SU-DHL-6 (cell line): ENCODE measurements at regions not wholly inside any gene's neighbourhood (a gene's known extent, or its start where the extent isn't known, plus 50 kb on each side); places are given as distances from the start of the nearest gene placed in this dataset.

Experiments used
- H2AFZ ChIP-seq: fragments of 200-600 bp; sonication (generic); 2 replicates; pipeline ENCODE4 v1.6.1; 2014; ENCODE audit warnings: low read depth, mild to moderate bottlenecking, moderate library complexity, mixed read lengths, antibody characterized with exemption, low read length; ENCODE audit not compliant: severe bottlenecking
- H3F3A ChIP-seq: fragments of 200-600 bp; shearing (Covaris generic); 2 replicates; pipeline ENCODE4 v1.6.0; 2016; ENCODE audit warnings: antibody characterized with exemption, mild to moderate bottlenecking; ENCODE audit not compliant: insufficient read depth
- H3K27ac ChIP-seq: fragments of 200-600 bp; sonication (generic); 2 replicates; pipeline ENCODE4 v1.5.1; 2016; ENCODE audit warnings: low read depth, mild to moderate bottlenecking, low read length, moderate library complexity, mixed read lengths
- H3K27me3 ChIP-seq: fragments of 200-600 bp; sonication (generic), shearing (Covaris generic); 2 replicates; pipeline ENCODE4 v1.6.0; 2014; ENCODE audit warnings: mild to moderate bottlenecking, low read length
- H3K36me3 ChIP-seq: fragments of 200-600 bp; sonication (generic); 2 replicates; pipeline ENCODE4 v1.6.1; 2014; ENCODE audit warnings: mild to moderate bottlenecking, low read length, mixed read lengths
- H3K4me2 ChIP-seq: fragments of 300-600, 200-600 bp; shearing (Covaris generic), sonication (generic); 2 replicates; pipeline ENCODE4 v1.6.0; 2014; ENCODE audit warnings: low read length, low read depth, mild to moderate bottlenecking; ENCODE audit not compliant: poor library complexity, severe bottlenecking
- H3K4me3 ChIP-seq: fragments of 200-600 bp; sonication (generic); 2 replicates; pipeline ENCODE4 v1.5.1; 2014; ENCODE audit warnings: antibody characterized with exemption, low read length, mild to moderate bottlenecking, mixed read lengths; ENCODE audit not compliant: insufficient read depth, poor library complexity, severe bottlenecking
- H3K79me2 ChIP-seq: fragments of 200-600 bp; sonication (generic); 2 replicates; pipeline ENCODE4 v1.6.1; 2014; ENCODE audit warnings: mild to moderate bottlenecking, low read length, moderate library complexity; ENCODE audit not compliant: insufficient read depth
- H3K9ac ChIP-seq: fragments of 200-600 bp; sonication (generic); 2 replicates; pipeline ENCODE4 v1.7.0; 2014; ENCODE audit warnings: mild to moderate bottlenecking, low read length
- H3K9me2 ChIP-seq: fragments of 200-600 bp; sonication (generic); replicated peaks from 2 replicates; pipeline ENCODE4 v1.6.1; 2014; ENCODE audit warnings: low read length; ENCODE audit not compliant: insufficient read depth
- H3K9me3 ChIP-seq: fragments of 200-600 bp; sonication (generic); 2 replicates; pipeline ENCODE4 v1.6.1; 2014; ENCODE audit warnings: low read length, mixed read lengths; ENCODE audit not compliant: insufficient read depth
- H4K20me1 ChIP-seq: fragments of 200-600 bp; sonication (generic); 2 replicates; pipeline ENCODE4 v1.6.1; 2014; ENCODE audit warnings: low read depth, mild to moderate bottlenecking, antibody characterized with exemption, low read length, moderate library complexity, mixed read lengths
- EZH2phosphoT487 ChIP-seq: fragments of 200-600 bp; sonication (generic), shearing (Covaris generic); conservative IDR thresholded peaks from 2 replicates; pipeline ENCODE4 v1.6.1; 2018; ENCODE audit warnings: mild to moderate bottlenecking, antibody characterized with exemption, low read length, moderate library complexity, mixed read lengths
- TF ChIP-seq, protein P1 (sequence below): fragments of 200-600 bp; sonication (generic); IDR thresholded peaks from one replicate; pipeline ENCODE4 v1.5.1; 2017; ENCODE audit warnings: antibody characterized with exemption, mild to moderate bottlenecking, low read length, moderate library complexity; ENCODE audit not compliant: insufficient read depth, poor library complexity, severe bottlenecking

DNA sequence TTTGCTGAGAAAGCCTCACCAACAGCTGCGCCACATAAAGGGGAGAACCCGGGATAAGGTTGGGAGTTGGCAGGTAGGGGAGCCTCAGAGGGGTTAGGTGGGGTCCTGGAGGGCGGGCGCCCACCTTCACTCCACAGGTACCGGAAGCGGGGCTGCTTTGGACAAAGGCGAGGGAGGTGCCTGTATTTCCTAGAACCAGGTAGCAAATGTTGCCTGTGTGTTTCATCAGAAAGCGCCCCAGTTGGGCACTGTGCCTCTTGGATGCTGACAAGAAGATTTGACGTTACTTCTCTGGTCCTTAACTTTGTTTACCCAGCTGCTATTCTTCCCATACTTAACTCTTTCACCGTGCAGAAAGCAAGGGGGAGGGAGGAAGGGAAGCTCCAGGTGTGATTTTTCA, 278.9 kb downstream of the ZNF536 start:
- Histone ChIP-seq H3K9me3 (no peaks in the 10 kb centered on the region), H3K4me3 (no peak overlapping the region), H3K36me3 (no peaks in the 10 kb centered on the region), H2AFZ (no peak overlapping the region), H3F3A (no peaks in the 10 kb centered on the region), H3K27me3 (no peaks in the 10 kb centered on the region), H3K4me2 (no peak overlapping the region), H3K27ac (no peak overlapping the region), H3K79me2 (no peaks in the 10 kb centered on the region), H3K9ac (no peak overlapping the region), H4K20me1 (no peaks in the 10 kb centered on the region), H3K9me2 (no peaks in the 10 kb centered on the region)
- TF ChIP-seq EZH2phosphoT487, result no peak
- TF ChIP-seq, protein P1, sequence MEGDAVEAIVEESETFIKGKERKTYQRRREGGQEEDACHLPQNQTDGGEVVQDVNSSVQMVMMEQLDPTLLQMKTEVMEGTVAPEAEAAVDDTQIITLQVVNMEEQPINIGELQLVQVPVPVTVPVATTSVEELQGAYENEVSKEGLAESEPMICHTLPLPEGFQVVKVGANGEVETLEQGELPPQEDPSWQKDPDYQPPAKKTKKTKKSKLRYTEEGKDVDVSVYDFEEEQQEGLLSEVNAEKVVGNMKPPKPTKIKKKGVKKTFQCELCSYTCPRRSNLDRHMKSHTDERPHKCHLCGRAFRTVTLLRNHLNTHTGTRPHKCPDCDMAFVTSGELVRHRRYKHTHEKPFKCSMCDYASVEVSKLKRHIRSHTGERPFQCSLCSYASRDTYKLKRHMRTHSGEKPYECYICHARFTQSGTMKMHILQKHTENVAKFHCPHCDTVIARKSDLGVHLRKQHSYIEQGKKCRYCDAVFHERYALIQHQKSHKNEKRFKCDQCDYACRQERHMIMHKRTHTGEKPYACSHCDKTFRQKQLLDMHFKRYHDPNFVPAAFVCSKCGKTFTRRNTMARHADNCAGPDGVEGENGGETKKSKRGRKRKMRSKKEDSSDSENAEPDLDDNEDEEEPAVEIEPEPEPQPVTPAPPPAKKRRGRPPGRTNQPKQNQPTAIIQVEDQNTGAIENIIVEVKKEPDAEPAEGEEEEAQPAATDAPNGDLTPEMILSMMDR, result no peak

DNA sequence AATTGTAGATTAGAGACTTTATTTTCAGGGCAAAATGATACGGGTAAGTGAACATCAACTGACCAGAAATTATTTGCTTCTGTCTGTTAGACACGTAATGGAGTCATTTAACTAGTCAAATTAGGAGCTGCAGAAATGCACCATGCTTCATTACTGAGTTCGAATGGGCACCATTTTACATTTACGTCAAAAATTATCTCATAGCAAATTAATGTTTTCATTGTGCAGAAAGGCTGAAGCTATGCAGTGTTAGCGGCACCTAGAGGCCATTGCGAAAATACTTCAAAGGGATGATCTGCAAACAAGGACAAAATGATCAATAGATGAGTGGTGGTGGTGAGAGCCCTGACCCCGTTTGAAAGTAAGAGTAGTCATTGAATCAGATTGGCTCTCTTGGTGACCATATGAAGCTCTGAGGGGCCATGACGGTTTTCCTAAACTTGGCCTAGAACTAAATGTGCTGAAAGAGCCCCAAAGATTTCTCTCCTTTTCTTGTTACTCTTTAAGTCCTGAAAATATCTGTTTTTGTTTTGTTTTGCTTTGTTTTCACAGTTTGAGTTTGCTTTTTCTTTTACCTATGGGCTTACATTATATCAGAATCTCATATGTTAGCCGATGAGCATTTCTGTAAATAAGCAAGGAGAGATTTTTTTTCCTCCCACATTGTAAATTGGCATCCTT, 277.9 kb downstream of the ZNF536 start:
- Histone ChIP-seq H3K9me2 (no peaks in the 10 kb centered on the region), H2AFZ (no peak overlapping the region), H3K9ac (no peak overlapping the region), H3F3A (no peaks in the 10 kb centered on the region), H3K27me3 (no peaks in the 10 kb centered on the region), H3K9me3 (no peaks in the 10 kb centered on the region), H3K4me3 (no peak overlapping the region), H4K20me1 (no peaks in the 10 kb centered on the region), H3K27ac (no peak overlapping the region), H3K36me3 (no peaks in the 10 kb centered on the region), H3K79me2 (no peaks in the 10 kb centered on the region), H3K4me2 (no peak overlapping the region)
- TF ChIP-seq, protein P1, result peak; percentile 85
- TF ChIP-seq EZH2phosphoT487, result no peak

DNA sequence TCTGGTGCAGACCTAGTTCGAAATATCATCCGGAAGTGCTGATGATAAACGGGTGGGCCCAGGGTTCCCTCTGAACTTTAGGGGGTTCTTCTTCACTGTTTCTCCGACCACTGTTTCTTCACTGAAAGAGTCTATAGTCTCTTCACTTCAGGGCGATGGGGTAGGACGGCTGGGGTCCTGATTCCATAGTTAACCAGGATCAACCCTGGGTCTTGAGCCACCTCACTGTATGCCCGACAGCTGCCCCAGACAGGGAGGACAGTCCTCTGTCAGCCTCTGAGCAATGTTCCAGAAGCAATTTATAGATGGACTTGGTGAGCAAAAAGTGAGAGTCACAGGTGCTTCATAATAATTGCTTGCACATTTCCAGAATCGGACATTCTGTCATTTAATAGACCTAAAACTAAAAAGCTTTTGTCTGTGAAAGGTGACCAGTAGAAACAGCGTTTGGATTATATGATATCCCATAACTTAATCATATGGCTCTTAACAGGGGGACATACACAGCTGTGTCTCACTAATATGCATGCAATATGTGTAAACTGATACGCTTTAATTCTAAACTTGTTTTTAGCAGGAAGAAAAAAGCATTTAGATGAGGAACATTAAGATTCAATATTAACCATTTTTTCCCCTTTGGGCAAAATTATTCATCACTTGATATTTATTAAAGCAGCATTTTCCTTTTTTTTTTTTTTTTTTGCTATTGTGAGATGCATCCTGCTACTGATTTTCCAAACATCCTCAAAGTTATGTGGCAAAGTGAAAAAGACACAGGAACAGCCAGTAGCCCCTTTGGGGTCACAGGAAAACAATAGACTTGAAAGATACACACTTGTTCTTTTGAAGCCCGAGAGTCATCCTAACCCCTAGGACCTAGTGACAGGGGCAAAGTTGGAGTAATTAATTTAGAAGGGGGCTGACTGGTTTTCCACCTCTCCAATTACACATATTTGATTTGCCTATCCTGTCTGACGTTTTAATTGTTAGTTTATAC, 277.0 kb downstream of the ZNF536 start:
- Histone ChIP-seq H2AFZ (no peak overlapping the region), H3K27ac (no peak overlapping the region), H3K9me2 (no peaks in the 10 kb centered on the region), H3K4me2 (no peak overlapping the region), H3K36me3 (no peaks in the 10 kb centered on the region), H3K9me3 (no peaks in the 10 kb centered on the region), H4K20me1 (no peaks in the 10 kb centered on the region), H3K9ac (no peak overlapping the region), H3K79me2 (no peaks in the 10 kb centered on the region), H3K27me3 (no peaks in the 10 kb centered on the region), H3K4me3 (no peak overlapping the region), H3F3A (no peaks in the 10 kb centered on the region)
- TF ChIP-seq, protein P1, result no peak
- no peak for TF ChIP-seq EZH2phosphoT487
